PC-9 (cell line): ENCODE measurements at regions not wholly inside any gene's neighbourhood (a gene's known extent, or its start where the extent isn't known, plus 50 kb on each side); places are given as distances from the start of the nearest gene placed in this dataset.
"Not testable (repeated sequence)": the region's sequence is repeated elsewhere in the genome, so short reads cannot be mapped to it uniquely, and the experiment has no call there.

Experiments
- BruUV-seq: library from RNA; stranded (reverse); fragments of 400-500 nt; replicated peaks from 2 replicates; lab custom pipeline; 2021; lab: Mats Ljungman, UMichigan
- CTCF ChIA-PET: fragments of 300-600 bp; sonication (Branson Sonifier 250); formaldehyde crosslinking; loops from one replicate; lab custom pipeline; 2022; ENCODE audit warnings: antibody characterized with exemption; lab: Charles Lee
- POLR2A ChIA-PET: fragments of 300-600 bp; sonication (Branson Sonifier 250); formaldehyde crosslinking; loops from one replicate; lab custom pipeline; 2022; ENCODE audit warnings: antibody characterized with exemption; ENCODE audit not compliant: unreplicated experiment; lab: Charles Lee
- DNase-seq, 2 experiments: peaks; one replicate each; pipeline versions ENCODE4 v3.0.0 to v3.0.0-alpha.2; 2015 to 2022; ENCODE audit warnings: mixed read lengths in 1 of 2
- H2AFZ ChIP-seq: fragments of 200-600 bp; sonication (generic); 2 replicates; pipeline ENCODE4 v1.8.1; 2017; ENCODE audit warnings: antibody characterized with exemption
- H3F3A ChIP-seq: fragments of 200-600 bp; sonication (generic); 2 replicates; pipeline ENCODE4 v1.8.1; 2017; ENCODE audit warnings: antibody characterized with exemption, mild to moderate bottlenecking, low read depth; ENCODE audit not compliant: insufficient read depth
- H3K27ac ChIP-seq: fragments of 200-600 bp; sonication (generic); 2 replicates; pipeline ENCODE4 v1.6.1; 2016; ENCODE audit warnings: mixed run types
- H3K27me3 ChIP-seq: fragments of 200-600 bp; sonication (generic); 2 replicates; pipeline ENCODE4 v1.6.1; 2016; ENCODE audit warnings: low read depth, mixed run types; ENCODE audit not compliant: insufficient read depth
- H3K36me3 ChIP-seq: fragments of 200-600 bp; sonication (generic); 2 replicates; pipeline ENCODE4 v1.6.1; 2016; ENCODE audit warnings: low read depth, mixed run types
- H3K4me1 ChIP-seq: fragments of 200-600 bp; sonication (generic); replicated peaks from 2 replicates; pipeline ENCODE4 v1.6.1; 2016; ENCODE audit warnings: mixed run types; ENCODE audit not compliant: insufficient read depth
- H3K4me2 ChIP-seq: fragments of 200-600 bp; sonication (generic); 2 replicates; pipeline ENCODE4 v1.6.1; 2017; ENCODE audit warnings: mixed run types
- H3K4me3 ChIP-seq: fragments of 200-600 bp; sonication (generic); 2 replicates; pipeline ENCODE4 v1.6.1; 2016; ENCODE audit warnings: mixed run types
- H3K79me2 ChIP-seq: fragments of 200-600 bp; sonication (generic); 2 replicates; pipeline ENCODE4 v1.6.1; 2017; ENCODE audit warnings: low read depth, mixed run types
- H3K9me2 ChIP-seq: fragments of 200-600 bp; sonication (generic); 2 replicates; pipeline ENCODE4 v1.8.1; 2017; ENCODE audit warnings: mild to moderate bottlenecking; ENCODE audit not compliant: insufficient read depth
- H3K9me3 ChIP-seq: fragments of 200-600 bp; sonication (generic); 2 replicates; pipeline ENCODE4 v1.8.1; 2016; ENCODE audit warnings: low read depth; ENCODE audit not compliant: insufficient read depth
- H4K20me1 ChIP-seq: fragments of 200-600 bp; sonication (generic); 2 replicates; pipeline ENCODE4 v1.8.1; 2017; ENCODE audit not compliant: insufficient read depth
- CTCF ChIP-seq: fragments of 200-600 bp; sonication (generic); conservative IDR thresholded peaks from 2 replicates; pipeline ENCODE4 v1.6.1; 2017; ENCODE audit warnings: mixed run types, antibody characterized with exemption, mild to moderate bottlenecking, moderate library complexity
- EZH2 ChIP-seq: fragments of 200-600 bp; sonication (generic); IDR thresholded peaks from 2 replicates; pipeline ENCODE4 v1.8.0; 2017; ENCODE audit warnings: antibody characterized with exemption, low read depth
- intact Hi-C: fragments of 100-400 bp; cut with micrococcal nuclease; formaldehyde crosslinking; loops from one replicate; pipeline ENCODE4 v1.10.0; 2022; ENCODE audit not compliant: unreplicated experiment

GRCh38 chr13:80873589-80873988 is 532.7 kb upstream of the SPRY2 start:
- intact Hi-C loops = no loop called here

GRCh38 chr13:80871971-80872370 is 531.0 kb upstream of the SPRY2 start:
- BruUV-seq, H3K79me2 ChIP-seq, H3K9me2 ChIP-seq, H3K27me3 ChIP-seq, H3K4me3 ChIP-seq, H3K4me1 ChIP-seq, H2AFZ ChIP-seq, H4K20me1 ChIP-seq, H3K27ac ChIP-seq, H3K9me3 ChIP-seq, DNase-seq, CTCF ChIA-PET, H3K4me2 ChIP-seq, intact Hi-C loops, H3F3A ChIP-seq, H3K36me3 ChIP-seq, POLR2A ChIA-PET: not testable (repeated sequence)

More at GRCh38 chr13:80873589-80873988, 532.7 kb upstream of the SPRY2 start:
- ChIA-PET POLR2A (interaction anchor here (0.8 kb wide), 1 partner anchor 104 kb away, joined by 4 read pairs; no protein-coding TSS in a partner anchor), CTCF (no interaction called here)
- H3K79me2 ChIP-seq = no peaks in the 10 kb centered on the region
- no peak overlapping the region for H2AFZ ChIP-seq
- H4K20me1 ChIP-seq = no peaks in the 10 kb centered on the region
- no peak overlapping the region for H3K4me2 ChIP-seq
- DNase-seq = no peak
- TF ChIP-seq EZH2 = no peak
- TF ChIP-seq CTCF = no peak
- no peak overlapping the region for H3K27ac ChIP-seq
- H3K4me3 ChIP-seq = no peak overlapping the region
- H3K9me2 ChIP-seq = no peaks in the 10 kb centered on the region
- H3K9me3 ChIP-seq = no peaks in the 10 kb centered on the region
- no peaks in the 10 kb centered on the region for H3K27me3 ChIP-seq
- no TSS peak for BruUV-seq
- H3F3A ChIP-seq = no peaks in the 10 kb centered on the region
- no peaks in the 10 kb centered on the region for H3K36me3 ChIP-seq
- no peaks in the 10 kb centered on the region for H3K4me1 ChIP-seq

GRCh38 chr13:80871481-80871880 is 530.6 kb upstream of the SPRY2 start:
- no peak overlapping the region for H3K27ac ChIP-seq
- H3K9me3 ChIP-seq = no peaks in the 10 kb centered on the region
- no peak overlapping the region for H3K4me2 ChIP-seq
- H4K20me1 ChIP-seq = no peaks in the 10 kb centered on the region
- H3K27me3 ChIP-seq = no peaks in the 10 kb centered on the region
- no peaks in the 10 kb centered on the region for H3F3A ChIP-seq
- H2AFZ ChIP-seq = no peak overlapping the region
- BruUV-seq = no TSS peak
- H3K79me2 ChIP-seq = no peaks in the 10 kb centered on the region
- no peaks in the 10 kb centered on the region for H3K4me1 ChIP-seq
- CTCF ChIA-PET = no interaction called here
- TF ChIP-seq EZH2 (no peak), CTCF (no peak)
- no peaks in the 10 kb centered on the region for H3K9me2 ChIP-seq
- DNase-seq = no peak
- intact Hi-C loops = no loop called here
- H3K36me3 ChIP-seq = no peaks in the 10 kb centered on the region
- POLR2A ChIA-PET = no interaction called here
- H3K4me3 ChIP-seq = no peak overlapping the region

- H2AFZ ChIP-seq = no peak overlapping the region
- CTCF ChIA-PET = no interaction called here
Measured at GRCh38 chr13:80870186-80870585, 529.3 kb upstream of the SPRY2 start.

More at GRCh38 chr13:80870186-80870585, 529.3 kb upstream of the SPRY2 start:
- Histone ChIP-seq H3K27ac (no peak overlapping the region), H3K4me2 (no peak overlapping the region), H3F3A (no peaks in the 10 kb centered on the region), H3K79me2 (no peaks in the 10 kb centered on the region), H3K4me1 (no peaks in the 10 kb centered on the region), H4K20me1 (no peaks in the 10 kb centered on the region), H3K36me3 (no peaks in the 10 kb centered on the region), H3K4me3 (no peak overlapping the region), H3K9me2 (no peaks in the 10 kb centered on the region), H3K27me3 (no peaks in the 10 kb centered on the region), H3K9me3 (no peaks in the 10 kb centered on the region)
- DNase-seq = no peak
- POLR2A ChIA-PET = no interaction called here
- no TSS peak for BruUV-seq
- intact Hi-C loops = no loop called here
- TF ChIP-seq CTCF = no peak
- TF ChIP-seq EZH2 = no peak
